HL-60 (cell line): ENCODE measurements at regions not wholly inside any gene's neighbourhood (a gene's known extent, or its start where the extent isn't known, plus 50 kb on each side); places are given as distances from the start of the nearest gene placed in this dataset.

Experiments
- DNase-seq, 2 experiments: peaks; one replicate each; pipeline ENCODE4 v3.0.0-alpha.2; 2010 to 2020; ENCODE audit warnings: low read depth in 1 of 2, low spot score in 1 of 2
- H3K27ac ChIP-seq: fragments of 250-450 bp; sonication (Bioruptor Pico); replicated peaks from 2 replicates; pipeline ENCODE4 v1.5.1; 2020; ENCODE audit warnings: mild to moderate bottlenecking, moderate library complexity
- H3K27me3 ChIP-seq: fragments of 250-450 bp; sonication (Bioruptor Pico); 2 replicates; pipeline ENCODE4 v1.5.1; 2021; ENCODE audit warnings: mild to moderate bottlenecking, moderate library complexity; ENCODE audit not compliant: insufficient read depth, poor library complexity, severe bottlenecking
- H3K4me3 ChIP-seq: replicated peaks from 2 replicates; pipeline ENCODE4 v1.5.1; 2011; ENCODE audit warnings: mild to moderate bottlenecking, control low read depth, low read length; ENCODE audit not compliant: insufficient read depth
- CTCF ChIP-seq: IDR thresholded peaks from one replicate; pipeline ENCODE4 v1.5.1; 2011; ENCODE audit warnings: low read length, control low read depth, inconsistent platforms; ENCODE audit not compliant: insufficient read depth
- GABPA ChIP-seq: IDR thresholded peaks from 2 replicates; pipeline ENCODE4 v1.6.1; 2012; ENCODE audit warnings: low read depth
- POLR2AphosphoS5 ChIP-seq: IDR thresholded peaks from 2 replicates; pipeline ENCODE4 v1.6.1; 2012; ENCODE audit warnings: low read depth
- REST ChIP-seq: IDR thresholded peaks from 2 replicates; pipeline ENCODE4 v1.6.1; 2012; ENCODE audit warnings: low read depth; ENCODE audit not compliant: insufficient replicate concordance
- SPI1 ChIP-seq: IDR thresholded peaks from 2 replicates; pipeline ENCODE4 v1.6.1; 2012; ENCODE audit warnings: low read depth, mild to moderate bottlenecking, borderline replicate concordance

- H3K27me3 ChIP-seq, result no peaks in the 10 kb centered on the region
- no peak for DNase-seq
- no peak overlapping the region for H3K27ac ChIP-seq
- no peak overlapping the region for H3K4me3 ChIP-seq
- TF ChIP-seq REST (no peak), GABPA (no peak), SPI1 (no peak), CTCF (no peak), POLR2AphosphoS5 (no peak)
These were observed 75.3 kb upstream of the MTNR1B start for GRCh38 chr11:92894197-92894596.

GRCh38 chr11:92897487-92897886, 72.0 kb upstream of the MTNR1B start:
- H3K27me3 ChIP-seq, result no peaks in the 10 kb centered on the region
- DNase-seq, result no peak
- TF ChIP-seq CTCF, result no peak
- no peak for TF ChIP-seq GABPA
- TF ChIP-seq SPI1, result no peak
- TF ChIP-seq REST, result no peak
- TF ChIP-seq POLR2AphosphoS5, result no peak
- H3K27ac ChIP-seq, result no peak overlapping the region
- no peak overlapping the region for H3K4me3 ChIP-seq

GRCh38 chr11:92902417-92902816, 67.0 kb upstream of the MTNR1B start:
- no peak overlapping the region for H3K27ac ChIP-seq

More at GRCh38 chr11:92902417-92902816, 67.0 kb upstream of the MTNR1B start:
- Histone ChIP-seq H3K27me3 (no peaks in the 10 kb centered on the region), H3K4me3 (no peak overlapping the region)
- DNase-seq, result no peak
- TF ChIP-seq REST (no peak), GABPA (no peak), SPI1 (no peak), CTCF (no peak), POLR2AphosphoS5 (no peak)
